ENCODE measurements at regions not wholly inside any gene's neighbourhood (a gene's known extent, or its start where the extent isn't known, plus 50 kb on each side); places are given as distances from the start of the nearest gene placed in this dataset.
"Not testable (repeated sequence)": the region's sequence is repeated elsewhere in the genome, so short reads cannot be mapped to it uniquely, and the experiment has no call there.

DNA sequence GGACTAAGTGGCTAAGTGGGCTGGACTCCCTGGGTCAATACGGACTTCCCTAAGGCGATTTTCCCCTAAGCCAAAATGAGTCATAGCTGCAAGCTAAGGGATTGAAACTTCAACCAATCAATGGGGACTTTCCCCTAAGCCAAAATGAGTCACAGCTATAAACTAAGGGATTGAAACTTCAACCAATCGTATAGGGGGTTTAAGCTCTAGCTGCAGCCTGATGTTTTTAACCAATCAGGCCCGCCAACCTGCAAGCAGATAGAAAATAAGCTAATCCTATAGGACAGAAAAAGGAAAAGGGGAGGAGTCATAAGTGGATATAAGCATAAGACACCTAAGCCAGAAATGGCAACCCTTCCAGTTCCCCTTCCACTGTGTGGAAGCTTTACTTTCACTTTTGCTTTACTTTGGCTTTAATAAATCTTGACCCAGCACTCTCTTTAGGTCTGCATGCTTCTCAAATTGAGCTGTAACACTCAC lies 655.0 kb upstream of the HS3ST5 start:
- DNase-seq (ENCODE audit: insufficient read length, low spot score): no peak
- FAIRE-seq: no peak

DNA sequence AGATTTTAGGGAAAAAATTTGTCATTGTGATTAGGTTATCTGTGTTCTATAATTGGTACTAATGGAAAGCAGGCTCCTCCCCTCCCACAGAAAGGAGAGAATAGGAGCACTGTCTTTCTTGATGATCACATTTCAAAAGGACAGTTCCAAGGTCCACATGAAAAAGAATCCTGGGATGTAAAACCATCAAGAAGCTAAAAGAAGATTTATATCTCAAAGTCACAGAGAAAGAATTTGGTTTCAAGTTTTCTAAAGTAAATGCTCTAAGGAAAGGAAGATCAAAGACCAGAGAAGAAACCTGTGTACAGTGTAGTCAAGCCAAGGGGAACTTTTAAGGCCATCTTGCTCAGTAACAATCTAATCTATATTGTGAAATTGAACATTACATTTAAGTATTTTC lies 652.7 kb upstream of the HS3ST5 start:
- DNase-seq (ENCODE audit: insufficient read length, low spot score) (no peak), FAIRE-seq (no peak)

DNA sequence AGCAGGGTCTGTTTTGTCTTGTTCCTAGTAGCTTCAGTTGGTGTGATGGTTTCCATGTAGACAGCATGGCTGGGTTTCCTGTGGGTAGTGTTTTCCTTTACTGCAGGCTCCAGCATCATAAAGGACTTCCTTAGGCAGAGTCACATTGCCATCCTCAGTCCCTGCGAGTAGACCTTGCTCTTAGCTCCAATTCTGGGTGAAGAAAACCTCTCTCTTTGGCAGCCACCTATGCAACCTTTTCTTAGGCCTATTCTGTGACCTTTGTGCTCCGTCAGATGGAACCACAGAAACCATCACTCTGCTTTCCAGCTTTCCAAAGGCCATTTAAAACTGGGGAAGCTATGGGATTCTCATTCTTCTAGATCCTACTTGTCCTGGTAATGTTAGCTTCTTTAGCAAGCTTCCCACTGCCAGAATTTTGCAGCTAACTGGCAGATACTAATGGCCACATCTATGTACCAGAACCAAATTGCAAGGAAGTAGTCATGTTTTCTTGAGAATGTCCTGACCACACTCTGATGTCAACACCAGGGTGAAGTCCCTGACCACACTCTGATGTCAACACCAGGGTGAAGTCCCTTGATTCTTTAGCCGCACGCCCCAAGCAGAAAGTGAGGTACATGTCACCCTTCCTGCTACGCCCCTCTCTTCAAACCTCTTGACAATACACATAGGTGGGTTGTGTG lies 646.6 kb upstream of the HS3ST5 start:
- FAIRE-seq (no peak), DNase-seq (ENCODE audit: insufficient read length, low spot score) (no peak)

DNA sequence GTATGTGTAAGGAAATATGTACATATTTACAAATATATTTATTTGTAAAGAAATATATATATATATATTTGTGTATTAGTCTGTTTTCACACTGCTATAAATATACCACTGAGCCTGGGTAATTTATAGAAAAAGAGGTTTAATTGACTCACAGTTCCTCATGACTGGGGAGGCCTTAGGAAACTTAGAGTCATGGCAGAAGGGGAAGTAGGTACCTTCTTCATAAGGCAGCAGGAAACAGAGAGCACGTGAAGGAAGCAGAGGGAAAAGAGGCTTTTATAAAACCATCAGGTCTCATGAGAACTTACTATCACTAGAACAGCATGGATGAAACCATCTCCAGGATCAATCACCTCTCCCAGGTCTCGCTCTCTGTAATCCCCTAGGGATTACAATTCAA lies 644.5 kb upstream of the HS3ST5 start:
- no peak for DNase-seq (ENCODE audit: insufficient read length, low spot score)
- FAIRE-seq: no peak

DNA sequence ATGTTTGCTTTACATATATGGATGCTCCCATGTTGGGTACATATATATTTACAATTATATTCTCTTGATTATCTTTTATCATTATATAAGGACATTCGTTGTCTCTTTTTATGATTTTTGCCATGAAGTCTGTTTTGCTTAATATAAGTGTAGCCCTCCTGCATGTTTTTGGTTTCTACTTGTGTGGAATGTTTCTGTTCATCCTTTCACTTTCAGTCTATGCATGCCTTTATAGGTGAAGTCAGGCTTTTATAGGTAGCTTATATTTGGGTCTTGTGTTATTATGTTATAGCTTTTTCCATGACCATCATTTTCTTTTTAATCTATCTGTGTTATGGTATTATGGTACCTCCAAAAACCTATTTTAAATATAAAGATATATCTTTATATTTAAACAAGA lies 612.5 kb upstream of the HS3ST5 start:
- no peak for FAIRE-seq
- no peak for DNase-seq (ENCODE audit: insufficient read length, low spot score)

DNA sequence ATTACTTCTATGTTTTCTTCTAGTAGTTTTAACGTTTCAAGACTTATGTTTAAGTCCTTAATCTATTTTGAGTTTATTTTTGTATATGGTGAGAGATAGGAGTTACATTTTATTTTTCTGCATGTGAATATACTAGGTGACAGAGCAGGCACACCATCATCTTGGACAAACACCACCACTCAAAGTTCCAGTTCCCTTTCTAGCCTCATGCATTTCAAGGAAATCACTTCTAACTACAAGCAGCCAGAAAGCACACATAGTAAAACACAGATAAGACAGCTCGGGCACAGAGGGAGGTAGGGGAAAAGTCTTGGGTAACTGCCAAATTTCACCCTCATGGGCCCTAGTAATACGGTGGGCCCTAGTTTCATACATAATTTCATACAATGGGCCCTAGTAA lies 609.4 kb upstream of the HS3ST5 start:
- FAIRE-seq: no peak
- no peak for DNase-seq (ENCODE audit: insufficient read length, low spot score)

DNA sequence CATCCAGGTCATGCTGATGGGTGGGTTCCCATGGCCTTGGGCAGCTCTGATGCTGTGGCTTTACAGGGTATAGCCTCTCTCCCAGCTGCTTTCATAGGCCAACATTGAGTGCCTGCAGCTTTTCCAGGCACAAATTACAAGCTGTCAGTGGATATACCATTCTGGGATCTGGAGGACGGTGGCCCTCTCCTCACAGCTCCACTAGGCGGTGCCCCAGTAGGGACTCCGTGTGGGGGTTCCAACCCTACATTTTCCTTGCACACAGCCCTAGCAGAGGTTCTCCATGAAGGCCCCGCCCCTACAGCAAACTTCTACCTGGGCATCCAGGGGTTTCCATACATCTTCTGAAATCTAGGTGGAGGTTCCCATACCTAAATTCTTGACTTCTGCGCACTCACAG lies 602.6 kb upstream of the HS3ST5 start:
- FAIRE-seq (no peak), DNase-seq (ENCODE audit: insufficient read length, low spot score) (no peak)

DNA sequence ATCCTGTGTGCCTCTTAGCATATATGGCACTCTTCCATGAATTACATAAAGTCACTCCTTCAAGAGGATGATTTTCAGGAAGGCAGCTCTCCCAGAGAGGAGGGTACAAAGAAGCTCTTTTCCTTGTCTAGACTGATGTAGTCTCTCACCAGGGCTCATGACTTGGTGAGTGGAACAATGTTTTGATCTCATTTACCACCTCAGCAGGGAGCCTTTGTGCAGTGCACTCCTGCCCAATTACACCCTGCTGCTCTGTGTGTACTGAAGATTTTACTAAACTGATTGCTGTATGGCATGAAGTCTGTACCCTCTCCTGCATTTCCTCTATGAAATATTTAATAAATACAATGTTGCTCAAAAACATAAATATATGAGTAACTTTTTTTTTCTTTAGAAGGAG lies 598.3 kb upstream of the HS3ST5 start:
- DNase-seq (ENCODE audit: insufficient read length, low spot score): no peak
- FAIRE-seq: no peak

DNA sequence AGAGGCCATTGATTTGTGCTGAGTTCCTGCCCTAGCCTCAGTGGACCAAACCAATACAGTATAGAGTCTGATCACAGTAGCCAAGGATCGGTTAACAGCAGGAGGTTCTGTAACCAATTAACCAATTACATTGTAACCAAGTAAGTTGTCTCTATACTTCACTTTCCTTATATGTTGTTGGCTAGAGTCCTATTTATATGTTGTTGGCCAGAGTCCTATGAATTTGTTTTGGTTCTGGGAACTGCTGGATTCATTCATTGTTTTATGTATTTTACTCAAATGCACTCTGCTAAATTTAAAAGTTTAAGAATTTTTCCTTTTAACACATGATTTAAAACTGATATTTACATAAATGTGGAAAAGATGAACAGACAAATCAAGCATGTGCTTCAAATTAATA lies 597.4 kb upstream of the HS3ST5 start:
- DNase-seq (ENCODE audit: insufficient read length, low spot score): no peak
- FAIRE-seq: no peak

DNA sequence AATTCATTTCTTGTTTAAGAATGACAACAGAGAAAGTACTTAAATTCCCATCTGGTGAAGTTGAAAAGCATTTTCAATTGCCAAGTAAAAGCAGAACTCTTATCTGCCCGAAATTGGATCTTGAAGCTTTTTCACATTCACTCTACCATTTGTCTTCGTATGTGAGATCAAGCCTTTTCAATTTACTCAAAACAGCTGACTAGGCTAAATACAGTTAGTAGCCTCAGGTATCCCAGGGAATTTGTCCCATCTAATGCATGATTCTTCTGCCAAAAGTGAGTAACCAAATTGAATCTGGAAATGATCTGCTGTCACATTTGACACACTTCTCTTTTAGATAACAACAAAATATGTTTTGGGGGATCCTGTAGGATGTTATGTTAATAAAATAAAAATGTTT lies 596.8 kb upstream of the HS3ST5 start:
- DNase-seq (ENCODE audit: insufficient read length, low spot score): no peak
- FAIRE-seq: no peak

DNA sequence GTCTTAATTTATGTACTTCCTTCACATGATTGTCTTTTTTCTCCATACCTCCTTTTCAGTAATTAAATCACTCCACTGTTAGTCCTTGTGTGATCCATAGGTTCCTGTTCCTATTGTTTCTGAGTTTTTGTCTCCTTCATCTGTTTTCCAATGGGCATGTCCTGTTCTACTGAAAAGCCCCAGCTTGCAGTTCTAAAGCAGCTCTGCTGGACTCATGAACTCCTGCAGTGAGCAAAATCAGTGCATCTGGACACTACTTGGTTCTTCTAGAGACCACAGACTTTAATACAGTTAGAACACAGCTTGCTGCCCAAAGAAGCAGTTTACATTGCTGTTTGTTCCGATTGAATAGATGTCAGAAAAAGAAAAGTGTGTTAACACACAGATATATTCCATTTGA lies 593.3 kb upstream of the HS3ST5 start:
- no peak for FAIRE-seq

DNA sequence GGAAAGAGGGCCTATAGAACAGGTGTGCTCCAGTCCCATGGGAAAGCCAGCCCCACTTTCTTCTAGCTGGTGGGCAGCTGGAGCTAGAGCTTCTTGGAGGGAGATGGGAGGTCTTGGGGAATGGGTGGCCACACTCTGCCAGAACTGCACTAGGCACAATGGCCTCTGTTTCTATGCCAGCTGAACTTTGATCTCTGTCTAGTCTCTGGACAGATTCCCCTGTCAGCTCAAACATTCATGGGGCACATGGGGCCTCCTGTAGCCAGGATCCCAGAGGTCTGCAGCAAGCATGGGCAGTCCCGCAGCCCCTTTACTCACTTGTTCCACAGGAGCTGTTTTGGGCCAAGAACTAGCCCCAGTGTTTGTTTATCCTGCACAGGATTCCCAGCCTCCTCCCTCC lies 591.3 kb upstream of the HS3ST5 start:
- FAIRE-seq (no peak), DNase-seq (ENCODE audit: insufficient read length, low spot score) (no peak)

More for the DNA sequence above, 593.3 kb upstream of the HS3ST5 start:
- no peak for DNase-seq (ENCODE audit: insufficient read length, low spot score)

DNA sequence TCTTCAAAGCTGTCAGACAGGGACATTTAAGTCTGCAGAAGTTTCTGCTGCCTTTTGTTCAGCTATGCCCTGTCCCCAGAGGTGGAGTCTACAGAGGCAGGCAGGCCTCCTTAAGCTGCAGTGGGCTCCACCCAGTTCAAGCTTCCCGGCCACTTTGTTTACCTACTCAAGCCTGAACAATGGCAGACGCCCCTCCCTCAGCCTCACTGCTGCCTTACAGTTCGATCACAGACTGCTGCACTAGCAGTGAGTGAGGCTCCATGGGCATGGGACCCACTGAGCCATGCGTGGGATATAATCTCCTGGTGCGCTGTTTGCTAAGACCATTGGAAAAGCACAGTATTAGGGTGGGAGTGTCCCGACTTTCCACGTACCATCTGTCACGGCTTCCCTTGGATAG lies 585.9 kb upstream of the HS3ST5 start:
- DNase-seq (ENCODE audit: insufficient read length, low spot score); FAIRE-seq: not testable (repeated sequence)

DNA sequence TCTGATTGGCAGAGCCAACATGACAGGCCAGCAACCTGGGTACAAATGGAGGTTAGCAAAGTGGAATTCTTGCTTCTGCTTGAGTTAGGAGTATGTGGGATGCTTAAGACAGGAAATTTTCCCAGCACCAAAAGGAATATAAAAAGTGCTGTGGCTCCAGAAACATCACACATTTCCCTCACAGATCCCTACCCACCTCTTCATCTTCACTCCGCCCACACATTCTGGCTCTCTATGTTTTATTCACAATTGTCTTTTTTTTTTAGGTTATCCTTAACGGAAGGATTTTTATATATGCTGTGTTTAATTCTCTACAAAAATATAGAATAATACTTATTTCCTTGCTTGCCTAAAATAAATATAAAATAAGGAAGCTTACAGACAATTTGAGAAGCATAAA lies 563.3 kb upstream of the HS3ST5 start:
- DNase-seq (ENCODE audit: insufficient read length, low spot score) (no peak), FAIRE-seq (no peak)

DNA sequence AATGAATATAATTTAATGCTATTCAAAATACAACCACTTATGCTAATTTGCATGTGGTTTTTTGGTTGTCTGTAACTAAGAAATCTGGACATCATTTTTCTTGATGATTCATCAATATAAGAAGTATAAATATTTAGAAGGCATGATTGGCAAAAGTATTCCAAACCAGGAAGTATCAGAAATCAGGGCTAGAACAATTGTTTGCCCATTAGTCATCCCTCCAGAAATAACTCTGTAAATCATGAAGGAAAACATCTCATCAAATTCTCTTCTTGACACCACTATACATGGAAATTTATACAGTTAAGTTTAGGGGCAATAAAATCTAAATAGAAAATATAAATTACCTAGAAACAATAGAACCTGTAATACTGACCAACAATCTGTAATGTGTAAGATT lies 554.7 kb upstream of the HS3ST5 start:
- DNase-seq (ENCODE audit: insufficient read length, low spot score) (no peak), FAIRE-seq (no peak)

DNA sequence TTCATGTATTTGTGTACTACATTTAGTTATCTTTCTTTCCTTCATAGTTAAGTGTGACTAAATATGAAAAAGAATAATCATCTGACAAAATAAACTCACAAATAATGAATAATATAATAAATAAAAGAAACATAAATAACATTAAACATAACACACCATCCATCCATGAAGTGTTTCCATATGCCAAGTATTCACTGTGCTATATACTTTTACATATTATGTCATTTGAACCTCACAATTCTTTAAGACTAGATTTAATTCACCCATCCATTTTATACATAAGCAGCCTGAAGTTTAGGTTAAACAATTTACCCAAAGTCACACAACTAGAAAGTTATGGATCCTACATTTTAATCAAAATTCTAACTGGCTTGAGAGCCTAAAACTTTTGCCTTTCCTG lies 549.4 kb upstream of the HS3ST5 start:
- no peak for FAIRE-seq
- DNase-seq (ENCODE audit: insufficient read length, low spot score): no peak

DNA sequence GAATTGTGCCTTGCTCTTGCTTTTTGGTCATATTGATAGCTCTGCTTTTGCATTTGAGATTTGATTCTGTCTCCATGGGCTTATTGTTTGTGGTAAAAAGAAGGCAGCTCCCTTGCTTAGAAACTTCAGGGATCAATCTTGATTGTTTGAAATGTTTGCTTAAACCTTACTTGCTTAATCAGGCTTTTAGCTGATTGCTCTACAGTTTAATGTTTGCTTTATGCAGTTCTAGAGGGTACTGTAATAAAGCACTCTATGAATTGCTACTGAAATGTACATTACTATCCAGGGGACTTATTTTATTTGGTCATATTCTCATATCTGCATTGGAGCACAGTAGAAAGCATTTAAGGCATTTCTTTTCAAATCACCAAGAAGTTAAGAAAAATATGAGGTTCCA lies 545.4 kb upstream of the HS3ST5 start:
- DNase-seq (ENCODE audit: insufficient read length, low spot score): no peak
- no peak for FAIRE-seq

DNA sequence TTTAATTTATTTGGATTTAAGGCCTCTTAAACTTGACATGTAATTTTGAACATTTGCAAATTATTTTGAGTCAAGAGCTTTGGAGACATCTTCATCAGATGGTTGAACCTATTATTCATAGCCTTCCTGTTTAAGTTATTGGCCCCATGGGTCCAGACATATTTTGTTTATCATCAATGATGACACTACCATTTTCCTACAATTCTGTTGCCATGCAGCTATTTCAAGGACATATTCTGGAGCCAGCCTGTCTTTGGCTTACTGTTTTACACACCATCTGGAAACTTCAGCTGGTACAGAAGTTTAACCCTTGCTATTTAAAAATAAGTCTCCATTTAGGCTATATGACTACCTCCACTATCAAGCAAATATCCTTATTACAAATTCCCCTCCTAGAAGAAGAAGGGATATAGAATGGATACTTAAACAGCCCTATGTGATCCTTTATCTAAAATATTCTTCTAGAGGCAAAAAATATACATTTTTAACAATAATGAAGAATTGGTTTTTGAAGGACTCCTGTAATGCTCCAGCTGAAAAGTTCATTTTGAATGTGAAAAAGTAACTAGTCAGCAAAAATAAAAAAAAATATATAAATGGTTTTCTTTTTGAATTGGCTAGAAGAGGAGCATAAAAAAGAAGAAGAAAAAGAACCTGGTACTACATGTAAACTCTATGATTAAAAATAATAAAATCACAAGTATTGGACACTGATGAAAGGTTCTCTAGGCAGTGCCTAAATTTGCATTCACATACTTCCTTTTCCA lies 544.0 kb upstream of the HS3ST5 start:
- no peak for DNase-seq (ENCODE audit: insufficient read length, low spot score)
- FAIRE-seq: no peak

DNA sequence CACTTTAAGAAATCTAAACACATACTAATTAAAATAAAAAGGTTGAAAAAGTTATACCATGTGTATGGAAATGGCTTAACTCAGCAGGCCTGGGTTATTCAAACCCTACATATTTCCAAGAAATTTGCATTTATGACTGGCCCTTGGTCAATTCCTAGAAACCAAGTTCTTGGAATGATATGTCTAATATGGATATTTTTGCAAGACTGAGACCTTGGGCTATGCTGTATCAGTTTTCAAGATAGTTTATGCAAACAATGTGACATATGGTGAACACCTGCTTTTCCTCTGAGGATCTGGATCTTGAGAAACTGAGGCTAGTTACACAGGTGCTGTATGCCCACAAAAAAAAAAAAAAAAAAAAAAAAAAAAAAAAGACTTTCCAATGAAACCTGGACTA lies 536.9 kb upstream of the HS3ST5 start:
- no peak for FAIRE-seq
- no peak for DNase-seq (ENCODE audit: insufficient read length, low spot score)

DNA sequence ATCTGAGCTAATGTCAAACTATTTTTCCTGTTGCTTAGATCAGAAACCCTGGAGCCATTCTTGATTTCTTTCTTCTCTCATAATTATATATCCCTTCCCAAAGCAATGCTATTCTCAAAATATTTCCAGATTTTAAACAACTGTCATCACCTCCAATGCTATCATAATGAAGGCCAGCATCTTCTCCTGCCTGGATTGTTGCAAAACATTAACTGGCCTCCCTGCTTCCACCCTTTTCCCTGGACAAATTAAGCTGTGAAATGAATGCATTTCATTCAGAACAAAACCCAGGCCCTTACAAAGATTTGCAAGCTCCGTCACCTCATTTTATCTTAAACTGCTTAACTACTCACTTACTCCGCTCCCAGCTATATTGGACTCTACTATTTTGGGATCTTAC lies 535.3 kb upstream of the HS3ST5 start:
- no peak for FAIRE-seq

DNA sequence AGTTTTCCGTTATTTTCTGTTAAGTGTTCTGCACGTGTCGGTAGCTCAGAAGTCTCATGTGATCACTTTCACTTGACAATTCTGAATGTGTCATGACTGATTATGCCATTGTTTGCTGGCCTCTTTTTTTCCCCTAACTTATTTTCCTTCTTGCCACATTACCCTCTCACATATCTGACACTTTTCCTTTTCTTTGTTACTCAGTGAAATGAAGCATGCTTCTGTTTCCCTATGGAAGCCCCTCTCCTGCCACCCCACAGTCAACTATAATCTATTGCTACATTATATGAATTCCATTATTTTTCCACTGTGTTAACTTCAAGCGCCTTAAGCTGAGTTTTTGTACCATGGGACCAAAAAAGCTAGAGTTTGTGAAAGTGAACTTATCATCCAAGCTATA lies 531.6 kb upstream of the HS3ST5 start:
- FAIRE-seq: no peak

More for the DNA sequence above, 535.3 kb upstream of the HS3ST5 start:
- DNase-seq (ENCODE audit: insufficient read length, low spot score): no peak

DNA sequence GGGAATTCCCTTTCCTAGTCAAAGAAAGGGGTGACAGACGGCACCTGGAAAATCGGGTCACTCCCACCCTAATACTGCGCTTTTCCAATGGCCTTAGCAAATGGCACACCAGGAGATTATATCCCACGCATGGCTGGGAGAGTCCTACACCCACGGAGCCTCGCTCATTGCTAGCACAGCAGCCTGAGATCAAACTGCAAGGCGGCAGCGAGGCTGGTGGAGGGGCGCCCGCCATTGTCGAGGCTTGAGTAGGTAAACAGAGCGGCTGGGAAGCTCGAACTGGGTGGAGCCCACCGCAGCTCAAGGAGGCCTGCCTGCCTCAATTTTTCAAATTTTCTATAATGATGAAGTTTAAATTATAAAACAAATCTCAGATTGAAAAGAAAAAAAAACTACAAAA lies 522.7 kb upstream of the HS3ST5 start:
- FAIRE-seq: not testable (repeated sequence)

More for the DNA sequence above, 531.6 kb upstream of the HS3ST5 start:
- DNase-seq (ENCODE audit: insufficient read length, low spot score): no peak

More for the DNA sequence above, 522.7 kb upstream of the HS3ST5 start:
- DNase-seq (ENCODE audit: insufficient read length, low spot score): not testable (repeated sequence)

Measured in HTR-8/SVneo (cell line).